Nephron progenitor cell (in vitro differentiated cells): ENCODE measurements at regions not wholly inside any gene's neighbourhood (a gene's known extent, or its start where the extent isn't known, plus 50 kb on each side); places are given as distances from the start of the nearest gene placed in this dataset.

Source experiments
- DNase-seq: peaks from one replicate; pipeline ENCODE4 v3.0.0; 2021
- H3K27ac Mint-ChIP-seq: 2 replicates; pipeline ENCODE4 v1.8.0; 2021; ENCODE audit warnings: mild to moderate bottlenecking, moderate library complexity, mixed read lengths
- H3K27me3 Mint-ChIP-seq: 2 replicates; pipeline ENCODE4 v1.8.0; 2021; ENCODE audit warnings: mild to moderate bottlenecking, low read depth, mixed read lengths; ENCODE audit not compliant: poor library complexity
- H3K36me3 Mint-ChIP-seq: 2 replicates; pipeline ENCODE4 v1.8.0; 2021; ENCODE audit warnings: low read depth, mixed read lengths
- H3K4me1 Mint-ChIP-seq: 2 replicates; pipeline ENCODE4 v1.8.0; 2021; ENCODE audit warnings: mixed read lengths
- H3K4me3 Mint-ChIP-seq: 2 replicates; pipeline ENCODE4 v1.8.0; 2021; ENCODE audit warnings: mild to moderate bottlenecking, moderate library complexity, mixed read lengths
- H3K9me3 Mint-ChIP-seq: 2 replicates; pipeline ENCODE4 v1.8.0; 2021; ENCODE audit warnings: mild to moderate bottlenecking, moderate library complexity, mixed read lengths
- CTCF ChIP-seq: fragments of 200-600 bp; sonication (generic); IDR thresholded peaks from 2 replicates; pipeline ENCODE4 v1.5.0; 2021; ENCODE audit warnings: antibody characterized with exemption

- no peak for TF ChIP-seq CTCF
- DNase-seq: no peak
- no peak overlapping the region for H3K27ac Mint-ChIP-seq
- H3K4me1 Mint-ChIP-seq: peaks cover 66% of the 10 kb centered on the region
- H3K4me3 Mint-ChIP-seq: no peak overlapping the region
- no peaks in the 10 kb centered on the region for H3K9me3 Mint-ChIP-seq
- peaks cover 19% of the 10 kb centered on the region for H3K27me3 Mint-ChIP-seq
- no peaks in the 10 kb centered on the region for H3K36me3 Mint-ChIP-seq
Measured at GRCh38 chr3:194220901-194221326, 85.0 kb downstream of the HES1 start.

- H3K4me1 Mint-ChIP-seq: peaks cover 66% of the 10 kb centered on the region
- no peak overlapping the region for H3K4me3 Mint-ChIP-seq
- H3K9me3 Mint-ChIP-seq: no peaks in the 10 kb centered on the region
- no peak for TF ChIP-seq CTCF
- peaks cover 15% of the 10 kb centered on the region for H3K27me3 Mint-ChIP-seq
- no peak overlapping the region for H3K27ac Mint-ChIP-seq
- no peak for DNase-seq
- no peaks in the 10 kb centered on the region for H3K36me3 Mint-ChIP-seq
Measured at GRCh38 chr3:194221336-194221735, 85.4 kb downstream of the HES1 start.

GRCh38 chr3:194223951-194224350 lies 88.0 kb downstream of the HES1 start:
- peaks cover 63% of the 10 kb centered on the region for H3K4me1 Mint-ChIP-seq
- H3K4me3 Mint-ChIP-seq: no peak overlapping the region
- peaks cover 12% of the 10 kb centered on the region for H3K36me3 Mint-ChIP-seq
- H3K27ac Mint-ChIP-seq: no peak overlapping the region
- DNase-seq: no peak
- H3K27me3 Mint-ChIP-seq: peaks cover 15% of the 10 kb centered on the region
- H3K9me3 Mint-ChIP-seq: peaks cover 20% of the 10 kb centered on the region
- TF ChIP-seq CTCF: no peak

GRCh38 chr3:194224471-194225417 lies 88.8 kb downstream of the HES1 start:
- Mint-ChIP-seq H3K9me3 (peaks cover 20% of the 10 kb centered on the region), H3K4me3 (no peak overlapping the region), H3K36me3 (peaks cover 12% of the 10 kb centered on the region), H3K27ac (no peak overlapping the region), H3K4me1 (peaks cover 55% of the 10 kb centered on the region), H3K27me3 (peaks cover 15% of the 10 kb centered on the region)
- no peak for TF ChIP-seq CTCF
- DNase-seq: peak; percentile 22

- Mint-ChIP-seq H3K27me3 (peaks cover 15% of the 10 kb centered on the region), H3K27ac (no peak overlapping the region), H3K4me1 (peaks cover 49% of the 10 kb centered on the region), H3K36me3 (peaks cover 12% of the 10 kb centered on the region), H3K4me3 (no peak overlapping the region), H3K9me3 (peaks cover 20% of the 10 kb centered on the region)
- no peak for TF ChIP-seq CTCF
- DNase-seq: no peak
Measured at GRCh38 chr3:194225418-194225812, 89.5 kb downstream of the HES1 start.
